Central memory CD4-positive, alpha-beta T cell (primary cell): ENCODE measurements at regions not wholly inside any gene's neighbourhood (a gene's known extent, or its start where the extent isn't known, plus 50 kb on each side); places are given as distances from the start of the nearest gene placed in this dataset.

Experiments used
- DNase-seq: peaks from one replicate; pipeline ENCODE4 v3.0.0; 2022

DNA sequence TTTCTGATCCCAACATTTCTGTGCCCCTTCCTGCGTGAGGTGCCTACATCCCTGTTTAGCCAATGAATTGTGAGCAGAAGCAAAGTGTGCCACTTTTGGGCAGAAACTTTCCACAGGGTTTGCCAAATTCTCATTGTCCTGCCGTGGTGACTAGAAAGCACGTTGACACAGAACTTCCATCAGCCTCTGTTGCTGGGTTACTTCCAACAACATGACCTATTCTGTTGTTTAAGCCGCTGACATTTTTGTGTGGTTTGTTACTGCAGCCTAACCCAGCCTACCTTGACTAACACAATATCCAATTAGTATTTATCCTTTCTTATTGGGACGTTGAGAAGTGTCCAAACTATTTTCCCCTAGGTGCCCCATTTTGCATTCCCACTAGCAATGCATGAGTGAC, 136.8 kb downstream of the URB2 start:
- DNase-seq, result no peak

DNA sequence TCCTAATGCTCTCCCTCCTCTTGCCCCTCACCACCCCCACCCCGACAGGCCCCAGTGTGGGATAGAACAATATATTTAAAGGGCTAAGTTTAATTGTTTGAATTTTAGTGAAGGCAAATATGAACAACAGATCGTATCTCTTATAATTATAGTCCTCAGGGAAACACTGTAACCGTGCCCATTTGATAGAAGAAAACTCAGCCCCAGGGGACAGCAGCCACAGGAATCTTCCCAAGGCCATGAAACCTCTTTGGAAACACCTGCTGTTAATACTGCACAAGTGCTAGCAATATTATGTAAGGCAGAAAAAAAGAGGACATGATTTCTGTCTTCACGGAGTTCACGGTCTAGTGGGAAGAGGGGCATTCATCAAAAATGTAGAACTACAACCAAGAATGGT, 142.2 kb downstream of the URB2 start:
- DNase-seq, result no peak

DNA sequence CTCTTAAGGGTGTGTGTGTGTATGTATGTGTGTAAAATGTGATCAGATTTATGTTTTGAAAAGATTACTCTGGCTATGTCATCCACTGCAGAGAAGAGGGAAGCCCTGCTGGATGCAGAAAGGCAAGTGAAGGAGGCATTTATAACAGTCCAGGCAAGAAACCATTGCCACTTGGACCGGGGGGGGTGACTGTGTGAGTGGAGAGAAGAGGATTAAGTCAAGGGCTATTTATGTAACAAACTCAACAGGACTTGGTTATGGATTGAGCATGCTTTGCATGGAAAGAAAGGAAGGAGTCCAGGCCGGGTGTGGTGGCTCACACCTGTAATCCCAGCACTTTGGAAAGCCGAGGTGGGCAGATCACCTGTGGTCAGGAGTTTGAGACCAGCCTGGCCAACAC, 143.0 kb downstream of the URB2 start:
- DNase-seq, result no peak

DNA sequence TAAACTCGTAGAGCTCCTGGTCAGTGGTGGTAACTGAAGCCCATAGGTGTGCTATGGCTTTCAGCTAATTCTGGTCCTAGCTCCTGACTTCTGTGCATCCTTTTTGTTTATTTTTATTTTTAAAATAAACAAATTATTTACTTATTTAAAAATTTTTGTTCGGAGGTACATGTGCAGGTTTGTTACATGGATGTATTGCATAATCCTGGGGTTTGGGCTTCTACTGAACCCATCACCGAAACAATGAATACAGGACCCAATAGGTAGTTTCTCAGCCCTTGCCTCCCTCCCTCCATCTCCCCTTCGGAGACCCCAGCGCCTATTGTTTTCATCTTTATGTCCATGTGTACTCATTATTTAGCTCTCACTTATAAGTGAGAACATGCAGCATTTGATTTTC, 143.8 kb downstream of the URB2 start:
- no peak for DNase-seq

DNA sequence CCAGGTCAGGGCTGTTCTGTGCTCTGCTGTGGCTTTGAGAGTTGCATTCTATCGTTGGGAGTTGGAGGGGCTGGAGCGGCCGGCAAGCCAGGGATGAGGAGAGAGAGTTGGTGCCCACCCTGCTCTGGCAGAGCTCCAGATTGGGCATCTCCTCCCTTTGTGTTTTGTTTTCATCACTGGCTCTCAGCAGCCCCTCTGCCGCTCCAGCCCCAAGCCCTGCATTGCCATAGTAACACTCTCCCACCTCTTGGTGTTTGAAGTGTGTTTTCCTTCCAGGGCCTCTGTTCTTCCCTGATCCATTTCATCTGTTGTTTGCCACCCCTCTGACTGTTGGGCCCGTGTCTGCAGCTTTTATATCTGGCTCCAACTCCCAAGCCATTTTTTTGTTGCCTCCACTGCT, 152.7 kb downstream of the URB2 start:
- no peak for DNase-seq

DNA sequence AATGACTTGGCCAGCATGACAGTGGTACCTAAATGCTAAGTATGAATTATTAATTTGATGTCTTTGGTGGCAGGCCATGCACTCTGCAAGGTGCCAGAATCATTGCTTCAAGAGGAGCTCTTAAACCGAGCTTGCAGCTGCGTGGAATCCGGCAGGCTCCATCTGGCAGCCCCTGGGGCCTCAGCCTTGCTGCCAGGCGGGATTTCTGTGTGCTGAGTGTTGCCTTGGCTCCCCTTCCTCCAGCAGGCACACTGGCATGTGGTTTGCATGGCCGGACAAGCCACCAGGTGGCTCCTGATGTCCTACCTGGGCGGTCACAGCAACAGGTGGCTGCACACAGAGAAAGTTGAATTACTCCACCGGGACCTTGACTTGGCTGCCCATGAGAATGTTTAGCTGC, 155.4 kb downstream of the URB2 start:
- DNase-seq, result no peak

DNA sequence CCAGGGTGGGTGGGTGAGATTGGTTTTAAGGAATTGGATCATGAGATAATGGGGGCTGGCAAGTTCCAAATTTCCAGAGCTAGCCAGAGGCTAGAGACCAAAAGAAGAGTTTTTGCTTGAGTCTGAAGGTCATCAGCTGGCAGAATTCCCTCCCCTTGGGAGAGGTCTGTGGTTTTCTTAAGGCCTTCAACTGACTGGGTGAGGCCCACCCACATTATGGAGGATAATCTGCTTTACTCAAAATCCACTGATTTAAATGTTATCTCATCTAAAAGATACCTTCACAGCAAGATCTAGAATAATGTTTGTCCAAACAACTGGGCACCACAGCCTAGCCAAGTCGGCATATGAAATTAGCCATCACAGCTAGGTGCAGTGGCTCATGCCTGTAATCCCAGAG, 156.4 kb downstream of the URB2 start:
- DNase-seq, result no peak

DNA sequence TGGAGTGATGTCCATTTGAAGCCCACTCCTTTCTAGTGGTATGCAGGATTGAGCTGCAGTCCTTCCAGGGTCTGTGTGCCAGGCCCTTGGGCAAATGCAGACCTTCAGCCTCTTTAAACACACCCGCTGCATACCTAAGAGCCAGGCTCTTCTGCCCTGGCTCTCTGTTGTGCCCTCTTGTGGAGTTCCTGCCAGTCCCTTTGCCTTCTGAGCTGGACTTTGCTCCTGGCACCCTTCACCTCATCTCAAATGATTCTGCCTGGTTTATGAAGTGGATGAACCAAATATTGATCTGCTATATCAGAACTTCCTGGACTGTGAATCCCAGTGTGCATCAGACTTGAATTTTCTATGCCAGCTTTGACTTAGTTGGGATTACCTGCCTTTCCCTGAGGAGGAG, 158.8 kb downstream of the URB2 start:
- no peak for DNase-seq

DNA sequence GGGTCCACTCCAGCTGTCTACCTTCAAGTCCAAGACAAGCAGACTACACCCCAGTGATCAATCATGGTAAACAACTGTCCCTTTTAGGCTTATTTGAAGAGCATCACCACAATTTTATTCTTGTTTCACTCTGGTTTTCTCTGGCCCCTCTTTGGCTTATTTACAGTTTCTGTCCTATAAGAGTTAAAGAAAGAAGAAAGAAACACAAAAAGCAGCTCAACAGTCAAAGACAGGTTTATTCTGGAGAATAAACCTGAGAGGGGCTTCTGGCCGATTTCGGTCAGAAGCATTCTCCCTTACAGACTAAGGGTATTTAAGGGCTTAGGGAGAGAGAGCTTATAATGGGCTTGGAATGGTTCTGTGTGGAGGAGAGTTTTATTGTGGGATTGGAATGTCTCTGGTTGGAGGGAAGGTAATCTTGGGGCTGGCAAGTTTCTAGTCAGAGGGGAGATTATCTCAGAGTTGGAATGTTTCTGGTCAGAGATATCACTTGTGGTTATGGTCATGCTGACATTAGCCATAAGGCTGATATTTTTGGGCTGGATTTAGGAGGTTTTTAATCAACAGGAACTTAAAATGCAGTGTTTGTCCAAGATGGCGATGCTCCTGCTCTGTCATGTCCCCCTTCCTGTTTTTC, 161.0 kb downstream of the URB2 start:
- no peak for DNase-seq

DNA sequence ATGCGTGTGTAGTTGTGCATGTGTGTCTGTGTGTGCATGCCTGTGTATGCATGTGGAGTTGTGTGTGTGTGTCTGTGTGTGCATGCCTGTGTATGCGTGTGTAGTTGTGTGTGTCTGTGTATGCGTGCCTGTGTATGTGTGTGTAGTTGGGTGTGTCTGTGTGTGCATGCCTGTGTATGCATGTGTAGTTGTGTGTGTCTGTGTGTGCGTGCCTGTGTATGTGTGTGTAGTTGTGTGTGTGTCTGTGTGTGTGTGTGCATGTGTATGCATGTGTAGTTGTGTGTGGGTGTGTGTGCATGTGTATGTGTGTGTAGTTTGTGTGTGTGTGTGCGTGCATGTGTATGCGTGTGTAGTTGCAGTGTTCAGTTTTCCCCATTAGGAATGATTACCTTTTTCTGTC, 162.0 kb downstream of the URB2 start:
- DNase-seq, result no peak

DNA sequence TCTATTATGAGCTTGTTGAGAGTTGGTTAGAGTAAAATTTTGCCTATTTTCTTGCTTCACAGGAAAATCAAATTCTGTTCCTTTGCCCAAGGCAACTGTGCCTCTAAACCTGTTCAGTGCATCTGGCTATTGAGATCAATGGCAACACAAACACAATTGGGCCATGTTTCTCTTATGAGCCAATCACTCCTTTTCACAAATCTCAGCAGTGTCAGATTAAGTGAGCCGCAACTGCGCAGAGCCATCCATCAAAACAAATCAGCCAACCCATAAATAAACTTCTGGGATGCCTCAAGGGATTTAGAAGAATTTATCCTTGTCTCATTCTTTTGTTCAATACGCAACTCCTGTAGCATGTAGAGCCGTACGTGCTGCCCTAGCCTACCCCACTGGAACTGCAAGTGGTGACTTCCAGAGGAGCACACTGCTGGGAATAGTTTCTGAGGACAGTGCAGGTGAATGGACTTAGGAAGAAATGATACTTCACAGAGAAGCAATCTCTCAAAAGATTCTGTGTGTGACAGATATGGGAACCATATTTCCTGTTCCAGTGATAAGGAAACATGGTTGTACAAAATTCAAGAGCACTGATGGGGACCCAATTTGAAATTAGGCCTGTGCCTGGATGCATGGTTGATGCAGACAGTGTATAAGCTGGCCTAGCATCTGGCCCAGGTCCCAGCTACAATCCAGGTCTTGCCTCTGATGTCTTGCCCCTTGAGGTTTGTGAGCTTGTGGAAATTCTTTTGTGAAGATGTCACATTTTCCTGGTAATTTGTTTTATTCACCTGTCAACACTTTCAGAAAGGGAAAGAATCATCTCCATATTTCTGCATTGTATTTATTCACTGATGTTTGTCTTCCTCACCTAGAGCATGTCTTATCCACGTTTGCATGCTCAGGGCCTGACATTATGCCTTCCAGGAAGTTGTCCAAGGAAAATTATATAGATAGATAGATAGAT, 166.2 kb downstream of the URB2 start:
- DNase-seq, result no peak

DNA sequence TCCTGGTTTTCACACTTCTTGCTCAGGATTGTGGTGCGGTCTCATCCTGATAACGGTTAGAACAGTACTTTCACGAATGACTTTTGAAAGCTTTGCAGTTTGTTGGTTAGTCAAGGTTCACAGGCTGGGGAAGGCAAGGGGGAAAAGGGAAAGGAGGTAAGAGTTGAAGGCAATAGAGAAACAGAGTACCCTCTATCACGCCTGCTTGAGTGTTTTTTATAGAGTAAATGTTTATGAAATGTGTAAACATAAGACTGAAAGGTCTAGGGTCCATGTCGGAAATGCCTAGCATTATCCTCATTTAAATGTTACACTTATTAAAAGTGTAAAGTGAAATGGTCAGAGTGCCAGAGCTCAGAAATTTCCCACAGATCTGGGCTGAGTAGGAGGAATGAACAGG, 167.4 kb downstream of the URB2 start:
- no peak for DNase-seq

DNA sequence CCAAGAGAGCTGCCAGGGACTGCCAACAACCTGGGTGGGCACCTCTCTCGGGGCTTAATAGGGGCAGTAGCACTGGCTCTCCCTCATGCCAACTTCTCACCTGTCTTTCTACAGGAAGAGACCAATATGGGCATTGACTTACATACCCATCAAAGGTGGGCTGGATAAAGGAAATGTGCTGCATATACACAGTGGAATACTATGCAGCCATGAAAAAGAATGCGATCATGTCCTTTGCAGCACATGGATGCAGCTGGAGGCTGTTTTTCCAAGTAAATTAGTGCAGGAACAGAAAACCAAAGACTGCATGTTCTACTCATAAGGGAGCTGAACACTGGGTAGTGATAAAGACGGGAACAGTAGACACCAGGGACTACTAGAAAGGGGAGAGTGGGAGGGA, 172.5 kb downstream of the URB2 start:
- no peak for DNase-seq

DNA sequence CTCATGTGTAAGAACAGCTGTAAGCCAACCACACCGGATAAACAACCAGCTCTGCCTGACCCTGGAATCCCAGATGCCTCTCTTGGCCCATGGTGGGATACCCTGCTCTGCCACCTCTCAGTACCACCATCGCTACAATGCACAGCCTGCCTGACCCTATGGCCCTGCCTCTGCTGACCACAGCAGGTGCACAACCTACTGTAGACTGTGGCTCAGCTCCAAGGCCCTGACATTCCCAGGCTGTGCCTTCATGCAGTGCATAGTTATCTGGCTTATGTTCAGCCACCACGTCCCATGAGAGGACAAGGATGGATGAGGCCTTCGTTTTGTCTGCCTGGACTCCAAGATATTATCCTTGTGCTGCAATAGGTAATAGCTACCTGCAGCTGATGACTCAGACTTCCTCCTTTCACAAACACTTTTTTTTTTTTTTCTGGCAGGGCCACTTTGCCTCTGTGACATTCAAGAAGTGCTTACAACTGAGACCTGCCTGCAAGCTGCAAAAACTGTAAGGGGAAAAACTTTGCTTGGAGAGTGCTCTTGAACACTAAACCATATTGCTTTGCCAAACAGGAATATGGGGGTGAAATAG, 177.7 kb downstream of the URB2 start:
- no peak for DNase-seq

DNA sequence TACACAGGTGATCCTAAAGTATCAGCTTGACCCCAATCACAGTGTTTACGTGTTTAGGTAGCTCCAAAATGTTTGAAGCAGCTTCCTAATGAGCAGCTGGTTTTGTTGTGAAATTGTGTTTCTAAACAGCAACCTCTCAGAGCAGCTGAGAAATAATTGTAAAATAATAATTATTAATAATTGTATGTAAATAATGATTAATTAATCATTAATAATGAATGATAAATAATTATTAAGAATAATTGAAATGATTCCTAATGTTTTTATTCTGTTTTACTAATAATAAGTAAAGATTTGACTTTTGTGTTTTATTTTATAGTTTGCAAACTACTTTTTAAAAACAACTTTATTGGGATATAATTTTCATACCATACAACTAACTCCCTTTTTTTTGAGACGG, 182.2 kb downstream of the URB2 start:
- DNase-seq, result no peak

DNA sequence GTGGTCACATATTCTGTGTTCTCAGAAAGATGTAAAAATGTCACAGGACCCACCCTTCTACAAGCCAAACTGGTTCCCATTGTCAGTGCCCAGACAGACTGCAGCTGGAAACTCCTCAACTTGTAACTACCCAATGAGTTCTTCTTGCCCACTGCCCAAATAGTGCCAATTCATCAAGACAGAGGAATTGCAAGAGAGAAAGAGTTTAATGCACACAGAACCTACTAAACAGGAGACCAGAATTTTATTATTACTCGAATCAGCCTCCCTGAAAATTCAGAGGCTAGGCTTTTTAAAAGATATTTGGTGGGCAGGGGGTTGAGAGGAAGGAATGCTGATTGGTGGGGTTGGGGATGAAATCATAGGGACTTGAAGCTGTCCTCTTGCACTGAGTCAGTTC, 184.1 kb downstream of the URB2 start:
- DNase-seq, result no peak

DNA sequence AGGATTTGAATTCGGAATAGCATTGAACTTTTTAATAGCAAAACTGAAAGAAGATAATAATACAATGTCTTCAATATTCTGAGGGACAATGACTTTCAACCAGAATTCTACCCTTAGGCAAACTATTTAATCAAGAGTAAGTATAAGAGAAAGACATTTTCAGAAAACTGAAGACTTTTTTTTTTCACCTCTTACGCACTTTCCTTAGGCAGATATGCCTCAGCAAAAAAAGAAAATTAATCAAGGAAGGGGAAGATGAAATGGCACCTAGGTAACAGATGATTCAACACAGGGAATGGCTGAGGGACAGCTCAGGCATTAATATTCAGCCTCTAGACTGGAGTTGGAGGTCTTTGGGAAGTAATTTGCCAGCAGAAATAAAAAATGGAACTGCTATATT, 184.9 kb downstream of the URB2 start:
- DNase-seq, result no peak

DNA sequence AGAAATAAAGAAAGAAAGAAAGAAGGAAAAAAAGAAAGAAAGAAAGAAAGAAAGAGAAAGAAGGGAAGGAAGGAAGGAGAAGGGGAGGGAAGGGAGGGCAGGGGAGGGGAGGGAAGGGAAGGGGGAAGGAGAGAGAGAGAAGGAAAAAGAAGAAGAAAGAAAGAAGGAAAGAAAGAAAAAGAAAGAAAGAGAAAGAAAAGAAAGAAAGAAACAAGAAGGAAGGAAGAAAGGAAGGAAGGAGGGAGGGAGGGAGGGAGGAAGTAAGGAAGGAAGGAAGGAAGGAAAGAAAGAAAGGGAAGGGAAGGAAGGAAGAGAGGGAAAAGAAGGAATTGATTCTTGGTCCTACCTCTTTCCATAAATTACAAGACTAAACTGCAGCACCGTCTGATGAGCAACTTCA, 186.1 kb downstream of the URB2 start:
- DNase-seq, result no peak

DNA sequence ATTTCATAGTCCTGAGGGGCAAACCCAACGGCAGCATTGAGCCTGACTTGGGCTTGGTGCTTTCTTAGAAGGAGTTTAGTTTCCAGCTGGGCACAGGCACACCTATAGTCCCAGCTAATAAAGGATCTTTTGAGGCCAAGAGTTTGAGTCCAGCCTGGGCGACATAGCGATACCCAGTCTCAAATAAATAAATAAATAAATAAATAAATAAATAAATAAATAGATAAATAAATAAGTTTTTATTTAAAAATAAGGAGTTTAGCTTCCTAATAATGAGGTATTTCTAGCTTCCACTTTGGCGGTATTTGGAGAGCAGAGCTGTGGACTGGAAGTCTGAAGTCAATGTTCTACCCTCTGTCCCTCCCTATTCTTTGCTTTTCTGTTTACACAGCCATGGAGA, 186.6 kb downstream of the URB2 start:
- no peak for DNase-seq

DNA sequence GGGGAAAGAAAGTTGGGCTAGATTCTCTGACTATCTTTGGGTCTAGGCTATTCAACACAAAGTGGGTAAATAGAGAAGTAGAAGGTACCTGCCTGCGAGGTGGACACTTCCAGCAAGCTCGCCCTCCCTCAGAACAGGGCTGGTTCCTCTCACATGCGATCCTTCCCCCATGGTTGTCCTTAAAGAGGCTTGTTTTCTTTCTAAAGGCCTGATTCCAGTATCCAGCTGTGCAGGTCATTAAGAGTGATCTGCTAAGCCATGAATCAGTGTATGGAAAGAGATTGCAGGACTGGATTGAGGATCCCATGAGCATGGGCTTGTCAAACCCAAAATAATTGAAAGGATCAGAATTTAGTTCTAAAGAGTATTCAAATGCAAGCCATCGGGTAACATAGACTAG, 189.0 kb downstream of the URB2 start:
- no peak for DNase-seq

DNA sequence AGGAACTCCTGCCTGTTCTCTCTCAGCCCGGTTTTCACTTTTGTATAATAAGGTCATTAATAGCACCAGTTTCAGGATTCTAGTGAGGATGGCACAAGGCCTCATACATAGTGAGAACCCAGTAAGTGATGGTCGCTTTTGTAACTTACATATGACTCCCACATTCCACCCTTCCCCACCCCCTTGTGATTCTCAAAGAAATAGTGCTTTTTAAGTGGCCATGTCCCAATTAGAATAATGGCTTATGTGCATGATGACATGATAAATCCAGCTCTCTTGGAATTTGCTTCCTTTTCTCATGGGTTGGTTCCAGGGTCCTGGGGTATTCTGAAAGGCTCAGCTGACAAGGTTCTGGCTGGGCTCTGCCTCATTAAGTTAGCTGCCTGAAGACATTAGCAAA, 189.9 kb downstream of the URB2 start:
- no peak for DNase-seq

DNA sequence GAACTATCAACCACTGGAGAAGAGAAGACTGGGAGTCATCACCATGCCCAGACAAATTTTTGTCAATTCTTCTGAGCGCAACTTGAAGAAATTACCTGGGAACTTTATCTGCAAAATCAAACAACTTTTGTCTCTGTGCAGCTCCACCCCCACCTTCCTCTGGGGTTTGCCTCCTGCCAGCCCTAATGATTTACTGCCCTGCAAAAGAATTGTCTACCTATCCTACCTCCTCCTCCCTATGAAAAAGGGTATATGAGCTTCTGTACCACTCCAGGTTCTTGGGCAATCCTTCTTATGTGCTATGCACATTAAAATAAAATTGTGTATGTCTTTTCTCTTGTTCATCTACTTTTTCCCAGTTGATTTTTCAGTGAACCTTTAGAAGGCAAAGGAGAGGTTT, 191.9 kb downstream of the URB2 start:
- DNase-seq, result no peak

DNA sequence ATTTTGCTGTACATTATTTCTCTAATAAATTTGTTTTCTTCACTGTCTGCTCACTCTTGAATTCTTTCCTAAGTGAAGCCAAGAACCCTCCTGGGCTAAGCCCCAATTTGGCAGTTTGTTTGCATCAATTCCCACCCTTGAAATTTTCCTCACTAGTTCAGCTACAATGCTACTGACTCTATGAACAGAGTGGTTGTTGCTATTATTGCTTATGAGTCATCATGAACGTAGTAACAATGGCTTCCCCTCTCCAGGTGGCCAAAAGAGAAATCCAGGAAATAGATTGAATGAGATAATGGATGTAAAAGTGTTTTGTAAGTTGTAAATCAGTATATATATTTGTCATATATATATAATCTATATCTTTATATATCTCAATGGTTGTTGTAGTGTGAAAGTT, 193.0 kb downstream of the URB2 start:
- no peak for DNase-seq

DNA sequence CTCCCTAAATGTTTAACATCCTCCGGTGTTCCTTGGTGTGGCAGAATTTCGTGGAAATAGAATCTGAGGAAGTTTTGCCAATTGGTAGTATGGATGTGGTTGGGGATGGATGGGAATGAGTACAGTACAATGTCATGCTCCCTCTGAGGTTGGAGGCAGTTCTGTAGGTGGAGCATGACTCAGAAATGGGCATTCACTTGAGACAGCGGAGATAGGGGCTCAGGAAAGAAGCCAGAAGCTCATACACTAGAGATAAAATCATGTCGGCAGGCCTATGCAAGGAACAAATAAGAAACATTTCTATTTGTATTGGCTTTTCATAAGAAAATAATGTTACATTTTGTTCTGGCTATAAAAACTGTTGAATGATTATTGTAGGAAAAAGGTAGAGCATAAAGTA, 196.0 kb downstream of the URB2 start:
- DNase-seq, result no peak
